ENCODE measurements at regions not wholly inside any gene's neighbourhood (a gene's known extent, or its start where the extent isn't known, plus 50 kb on each side); places are given as distances from the start of the nearest gene placed in this dataset.

DNA sequence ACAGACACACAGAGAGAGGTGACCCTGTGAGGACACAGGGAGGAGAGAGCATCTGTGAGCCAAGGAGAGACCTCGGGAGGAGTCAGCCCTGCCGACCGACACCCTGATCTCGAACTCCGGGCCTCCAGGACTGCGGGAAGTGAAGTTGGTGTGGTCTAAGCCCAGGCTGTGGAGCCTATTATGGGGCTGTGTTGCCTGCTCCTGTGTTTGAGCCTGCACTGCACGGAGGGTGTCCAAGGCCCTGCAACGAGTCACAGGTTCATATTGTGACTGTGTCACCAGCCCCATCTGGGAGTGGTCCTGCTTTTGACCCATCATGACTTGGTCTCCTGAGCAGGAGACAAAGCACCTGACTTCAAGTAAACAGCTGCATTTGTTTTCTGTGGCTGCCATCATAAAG lies 186.0 kb upstream of the AJAP1 start:
- TF ChIP-seq, protein P1, sequence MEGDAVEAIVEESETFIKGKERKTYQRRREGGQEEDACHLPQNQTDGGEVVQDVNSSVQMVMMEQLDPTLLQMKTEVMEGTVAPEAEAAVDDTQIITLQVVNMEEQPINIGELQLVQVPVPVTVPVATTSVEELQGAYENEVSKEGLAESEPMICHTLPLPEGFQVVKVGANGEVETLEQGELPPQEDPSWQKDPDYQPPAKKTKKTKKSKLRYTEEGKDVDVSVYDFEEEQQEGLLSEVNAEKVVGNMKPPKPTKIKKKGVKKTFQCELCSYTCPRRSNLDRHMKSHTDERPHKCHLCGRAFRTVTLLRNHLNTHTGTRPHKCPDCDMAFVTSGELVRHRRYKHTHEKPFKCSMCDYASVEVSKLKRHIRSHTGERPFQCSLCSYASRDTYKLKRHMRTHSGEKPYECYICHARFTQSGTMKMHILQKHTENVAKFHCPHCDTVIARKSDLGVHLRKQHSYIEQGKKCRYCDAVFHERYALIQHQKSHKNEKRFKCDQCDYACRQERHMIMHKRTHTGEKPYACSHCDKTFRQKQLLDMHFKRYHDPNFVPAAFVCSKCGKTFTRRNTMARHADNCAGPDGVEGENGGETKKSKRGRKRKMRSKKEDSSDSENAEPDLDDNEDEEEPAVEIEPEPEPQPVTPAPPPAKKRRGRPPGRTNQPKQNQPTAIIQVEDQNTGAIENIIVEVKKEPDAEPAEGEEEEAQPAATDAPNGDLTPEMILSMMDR (conservative IDR thresholded peaks at IDR 0.05; ENCODE audit: low read depth, low read length), result no peak
- TF ChIP-seq MXI1 (IDR thresholded peaks at IDR 0.05; ENCODE audit: borderline replicate concordance, low read depth, low read length), result no peak
- no peak for TF ChIP-seq FOS (IDR thresholded peaks at IDR 0.05; ENCODE audit: low read depth, low read length)
- no peak for TF ChIP-seq RFX5 (IDR thresholded peaks at IDR 0.05; ENCODE audit: low read depth, low read length)
- no peak for TF ChIP-seq RAD21 (IDR thresholded peaks at IDR 0.05; ENCODE audit: low read length)
- no peak for TF ChIP-seq MAFK (IDR thresholded peaks at IDR 0.05; ENCODE audit: low read depth, low read length)
